K562 (cell line): ENCODE measurements at regions not wholly inside any gene's neighbourhood (a gene's known extent, or its start where the extent isn't known, plus 50 kb on each side); places are given as distances from the start of the nearest gene placed in this dataset. TPM values are rescaled to one million over a fixed set of nuclear protein-coding genes. Genes with fewer than 3 reads are reported as not detected.

Experiments used
- HDAC8 ChIP-seq: fragments of 450-650 bp; IDR thresholded peaks from 2 replicates; pipeline ENCODE4 v1.6.1; 2016; ENCODE audit warnings: mild to moderate bottlenecking, missing genetic modification characterization, moderate library complexity, missing compliant biosample characterization
- JUNB ChIP-seq: fragments of 450-650 bp; formaldehyde crosslinking; conservative IDR thresholded peaks from 2 replicates; pipeline ENCODE4 v1.4.0; 2020; ENCODE audit warnings: mild to moderate bottlenecking
- small RNA-seq: library from RNA; depleted of rRNA; stranded (forward); fragments of <200 nt; gene quantifications from one replicate; pipeline ENCODE3, GENCODE V24; 2014
- TF ChIP-seq, protein P1 (sequence below), 2 experiments: fragments of 150-350 bp in 1 of 2; IDR thresholded peaks; 2 replicates each; pipeline ENCODE4 v1.6.1; 2012 to 2016; ENCODE audit warnings: low read depth in 2 of 2, low read length in 2 of 2, mild to moderate bottlenecking in 1 of 2, moderate library complexity in 1 of 2

DNA sequence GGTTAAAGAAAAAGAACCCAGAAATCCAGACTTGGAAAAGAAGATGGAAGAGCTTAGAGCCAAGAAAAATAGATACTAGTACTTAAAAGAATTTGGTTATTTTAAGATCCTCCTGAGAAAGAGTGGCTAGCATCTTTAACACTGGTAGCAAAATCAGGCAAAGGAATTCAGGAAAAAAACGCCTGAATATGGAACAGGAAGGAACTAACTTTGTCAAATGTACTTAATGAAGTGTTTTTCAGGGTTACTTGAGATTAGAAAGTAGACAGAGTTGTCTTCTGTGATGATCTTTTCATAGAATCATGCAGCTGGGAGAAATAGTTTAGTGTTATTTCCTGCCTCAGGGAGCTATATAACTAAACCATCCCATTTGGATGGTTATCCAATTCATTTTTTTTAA, 50.8 kb upstream of the SASH1 start (continued):
- TF ChIP-seq, protein P1, sequence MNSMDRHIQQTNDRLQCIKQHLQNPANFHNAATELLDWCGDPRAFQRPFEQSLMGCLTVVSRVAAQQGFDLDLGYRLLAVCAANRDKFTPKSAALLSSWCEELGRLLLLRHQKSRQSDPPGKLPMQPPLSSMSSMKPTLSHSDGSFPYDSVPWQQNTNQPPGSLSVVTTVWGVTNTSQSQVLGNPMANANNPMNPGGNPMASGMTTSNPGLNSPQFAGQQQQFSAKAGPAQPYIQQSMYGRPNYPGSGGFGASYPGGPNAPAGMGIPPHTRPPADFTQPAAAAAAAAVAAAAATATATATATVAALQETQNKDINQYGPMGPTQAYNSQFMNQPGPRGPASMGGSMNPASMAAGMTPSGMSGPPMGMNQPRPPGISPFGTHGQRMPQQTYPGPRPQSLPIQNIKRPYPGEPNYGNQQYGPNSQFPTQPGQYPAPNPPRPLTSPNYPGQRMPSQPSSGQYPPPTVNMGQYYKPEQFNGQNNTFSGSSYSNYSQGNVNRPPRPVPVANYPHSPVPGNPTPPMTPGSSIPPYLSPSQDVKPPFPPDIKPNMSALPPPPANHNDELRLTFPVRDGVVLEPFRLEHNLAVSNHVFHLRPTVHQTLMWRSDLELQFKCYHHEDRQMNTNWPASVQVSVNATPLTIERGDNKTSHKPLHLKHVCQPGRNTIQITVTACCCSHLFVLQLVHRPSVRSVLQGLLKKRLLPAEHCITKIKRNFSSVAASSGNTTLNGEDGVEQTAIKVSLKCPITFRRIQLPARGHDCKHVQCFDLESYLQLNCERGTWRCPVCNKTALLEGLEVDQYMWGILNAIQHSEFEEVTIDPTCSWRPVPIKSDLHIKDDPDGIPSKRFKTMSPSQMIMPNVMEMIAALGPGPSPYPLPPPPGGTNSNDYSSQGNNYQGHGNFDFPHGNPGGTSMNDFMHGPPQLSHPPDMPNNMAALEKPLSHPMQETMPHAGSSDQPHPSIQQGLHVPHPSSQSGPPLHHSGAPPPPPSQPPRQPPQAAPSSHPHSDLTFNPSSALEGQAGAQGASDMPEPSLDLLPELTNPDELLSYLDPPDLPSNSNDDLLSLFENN (IDR thresholded peaks at IDR 0.05; ENCODE audit: low read depth in 2 of 2, low read length in 2 of 2), result no peak
- TF ChIP-seq HDAC8 (no peak), JUNB (CRISPR knock-in tag) (no peak)

Small RNA genes in the stretch of these regions (small RNA-seq; reads per million reads assigned to genes)
- not detected for gene RNU6-1222P
